ENCODE measurements at regions not wholly inside any gene's neighbourhood (a gene's known extent, or its start where the extent isn't known, plus 50 kb on each side); places are given as distances from the start of the nearest gene placed in this dataset.
"Not testable (repeated sequence)": the region's sequence is repeated elsewhere in the genome, so short reads cannot be mapped to it uniquely, and the experiment has no call there.

GRCh38 chr2:155472018-155472417 lies 773.5 kb downstream of the KCNJ3 start:
- TF ChIP-seq CTCF, POLR2AphosphoS5, EP300 (IDR thresholded peaks at IDR 0.05): not testable (repeated sequence)
